GM23338 (cell line): ENCODE measurements at regions not wholly inside any gene's neighbourhood (a gene's known extent, or its start where the extent isn't known, plus 50 kb on each side); places are given as distances from the start of the nearest gene placed in this dataset.

Experiments
- EZH2 ChIP-seq: fragments of 200-600 bp; sonication (generic); IDR thresholded peaks from one replicate; pipeline ENCODE4 v1.8.0; 2017; ENCODE audit warnings: antibody characterized with exemption, mild to moderate bottlenecking, low read depth; ENCODE audit not compliant: unreplicated experiment
- EZH2phosphoT487 ChIP-seq: fragments of 200-600 bp; sonication (generic); IDR thresholded peaks from one replicate; pipeline ENCODE4 v1.8.1; 2018; ENCODE audit warnings: antibody characterized with exemption; ENCODE audit not compliant: unreplicated experiment
- STAT1 ChIP-seq: IDR thresholded peaks from one replicate; pipeline ENCODE4 v1.6.1; 2016; ENCODE audit warnings: antibody characterized with exemption; ENCODE audit not compliant: unreplicated experiment
- ZNF331 ChIP-seq: fragments of 250-450 bp; sonication (Bioruptor Pico); IDR thresholded peaks from 2 replicates; pipeline ENCODE4 v1.5.0; 2020; ENCODE audit warnings: low read depth, mild to moderate bottlenecking, moderate library complexity
- ZNF462 ChIP-seq: fragments of 250-450 bp; sonication (Bioruptor Pico); IDR thresholded peaks from 2 replicates; pipeline ENCODE4 v1.5.0; 2020; ENCODE audit warnings: mild to moderate bottlenecking, moderate library complexity
- TF ChIP-seq, protein P1 (sequence below), 2 experiments: fragments of 200-600 bp in 1 of 2; sonication (generic) in 1 of 2; conservative IDR thresholded peaks; 2 replicates each; pipeline versions ENCODE4 v1.5.1 to v1.6.1; 2016 to 2017; ENCODE audit warnings: antibody characterized with exemption in 2 of 2, low read depth in 2 of 2, mild to moderate bottlenecking in 2 of 2, moderate library complexity in 1 of 2
- TF ChIP-seq, protein P2 (sequence below): IDR thresholded peaks from one replicate; pipeline ENCODE4 v1.6.1; 2018; ENCODE audit warnings: antibody characterized with exemption; ENCODE audit not compliant: unreplicated experiment

DNA sequence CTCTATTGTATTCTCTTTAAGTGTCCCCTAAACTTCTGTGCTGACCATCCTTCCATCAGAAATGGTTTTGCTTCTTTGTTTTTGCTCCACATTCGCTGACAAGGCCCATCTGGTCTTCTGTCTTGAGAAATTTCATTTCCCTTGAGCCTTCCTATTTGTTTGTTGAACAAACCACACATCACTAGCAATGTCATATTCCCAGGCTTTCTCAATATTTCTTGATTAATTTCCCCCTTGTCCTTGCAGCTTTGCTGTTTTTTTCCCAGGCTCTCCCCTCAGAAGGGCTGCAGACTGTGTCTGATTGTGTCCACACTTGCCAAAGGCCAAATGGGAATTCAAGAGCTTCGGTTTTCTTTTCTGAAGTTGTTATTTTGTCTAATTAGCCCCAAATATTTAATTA is 158.9 kb downstream of the MID1IP1 start:
- no peak for TF ChIP-seq EZH2
- TF ChIP-seq, protein P1, sequence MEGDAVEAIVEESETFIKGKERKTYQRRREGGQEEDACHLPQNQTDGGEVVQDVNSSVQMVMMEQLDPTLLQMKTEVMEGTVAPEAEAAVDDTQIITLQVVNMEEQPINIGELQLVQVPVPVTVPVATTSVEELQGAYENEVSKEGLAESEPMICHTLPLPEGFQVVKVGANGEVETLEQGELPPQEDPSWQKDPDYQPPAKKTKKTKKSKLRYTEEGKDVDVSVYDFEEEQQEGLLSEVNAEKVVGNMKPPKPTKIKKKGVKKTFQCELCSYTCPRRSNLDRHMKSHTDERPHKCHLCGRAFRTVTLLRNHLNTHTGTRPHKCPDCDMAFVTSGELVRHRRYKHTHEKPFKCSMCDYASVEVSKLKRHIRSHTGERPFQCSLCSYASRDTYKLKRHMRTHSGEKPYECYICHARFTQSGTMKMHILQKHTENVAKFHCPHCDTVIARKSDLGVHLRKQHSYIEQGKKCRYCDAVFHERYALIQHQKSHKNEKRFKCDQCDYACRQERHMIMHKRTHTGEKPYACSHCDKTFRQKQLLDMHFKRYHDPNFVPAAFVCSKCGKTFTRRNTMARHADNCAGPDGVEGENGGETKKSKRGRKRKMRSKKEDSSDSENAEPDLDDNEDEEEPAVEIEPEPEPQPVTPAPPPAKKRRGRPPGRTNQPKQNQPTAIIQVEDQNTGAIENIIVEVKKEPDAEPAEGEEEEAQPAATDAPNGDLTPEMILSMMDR (conservative IDR thresholded peaks at IDR 0.05; ENCODE audit: low read depth in 2 of 2) = no peak
- TF ChIP-seq STAT1 = no peak
- no peak for TF ChIP-seq ZNF462 (CRISPR knock-in tag)
- no peak for TF ChIP-seq EZH2phosphoT487
- TF ChIP-seq, protein P2, sequence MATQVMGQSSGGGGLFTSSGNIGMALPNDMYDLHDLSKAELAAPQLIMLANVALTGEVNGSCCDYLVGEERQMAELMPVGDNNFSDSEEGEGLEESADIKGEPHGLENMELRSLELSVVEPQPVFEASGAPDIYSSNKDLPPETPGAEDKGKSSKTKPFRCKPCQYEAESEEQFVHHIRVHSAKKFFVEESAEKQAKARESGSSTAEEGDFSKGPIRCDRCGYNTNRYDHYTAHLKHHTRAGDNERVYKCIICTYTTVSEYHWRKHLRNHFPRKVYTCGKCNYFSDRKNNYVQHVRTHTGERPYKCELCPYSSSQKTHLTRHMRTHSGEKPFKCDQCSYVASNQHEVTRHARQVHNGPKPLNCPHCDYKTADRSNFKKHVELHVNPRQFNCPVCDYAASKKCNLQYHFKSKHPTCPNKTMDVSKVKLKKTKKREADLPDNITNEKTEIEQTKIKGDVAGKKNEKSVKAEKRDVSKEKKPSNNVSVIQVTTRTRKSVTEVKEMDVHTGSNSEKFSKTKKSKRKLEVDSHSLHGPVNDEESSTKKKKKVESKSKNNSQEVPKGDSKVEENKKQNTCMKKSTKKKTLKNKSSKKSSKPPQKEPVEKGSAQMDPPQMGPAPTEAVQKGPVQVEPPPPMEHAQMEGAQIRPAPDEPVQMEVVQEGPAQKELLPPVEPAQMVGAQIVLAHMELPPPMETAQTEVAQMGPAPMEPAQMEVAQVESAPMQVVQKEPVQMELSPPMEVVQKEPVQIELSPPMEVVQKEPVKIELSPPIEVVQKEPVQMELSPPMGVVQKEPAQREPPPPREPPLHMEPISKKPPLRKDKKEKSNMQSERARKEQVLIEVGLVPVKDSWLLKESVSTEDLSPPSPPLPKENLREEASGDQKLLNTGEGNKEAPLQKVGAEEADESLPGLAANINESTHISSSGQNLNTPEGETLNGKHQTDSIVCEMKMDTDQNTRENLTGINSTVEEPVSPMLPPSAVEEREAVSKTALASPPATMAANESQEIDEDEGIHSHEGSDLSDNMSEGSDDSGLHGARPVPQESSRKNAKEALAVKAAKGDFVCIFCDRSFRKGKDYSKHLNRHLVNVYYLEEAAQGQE = no peak
- no peak for TF ChIP-seq ZNF331 (CRISPR knock-in tag)
